DOHH2 (cell line): ENCODE measurements at regions not wholly inside any gene's neighbourhood (a gene's known extent, or its start where the extent isn't known, plus 50 kb on each side); places are given as distances from the start of the nearest gene placed in this dataset.
"Not testable (repeated sequence)": the region's sequence is repeated elsewhere in the genome, so short reads cannot be mapped to it uniquely, and the experiment has no call there.

Experiments used
- H3F3A ChIP-seq: fragments of 200-600 bp; sonication (generic), shearing (Covaris generic); 2 replicates; pipeline ENCODE4 v1.6.0; 2016; ENCODE audit warnings: antibody characterized with exemption, mild to moderate bottlenecking; ENCODE audit not compliant: control insufficient read depth, insufficient read depth
- H3K27ac ChIP-seq: fragments of 200-600 bp; sonication (generic); 2 replicates; pipeline ENCODE4 v1.5.1; 2014; ENCODE audit warnings: low read depth, mild to moderate bottlenecking, low read length, moderate library complexity
- H3K27me3 ChIP-seq: fragments of 200-600 bp; sonication (generic); 2 replicates; pipeline ENCODE4 v1.6.1; 2014; ENCODE audit warnings: mild to moderate bottlenecking, low read length, mixed read lengths; ENCODE audit not compliant: control insufficient read depth
- H3K36me3 ChIP-seq: fragments of 200-600 bp; sonication (generic); 2 replicates; pipeline ENCODE4 v1.6.1; 2014; ENCODE audit warnings: mild to moderate bottlenecking, low read length, moderate library complexity, mixed read lengths; ENCODE audit not compliant: control insufficient read depth
- H3K4me1 ChIP-seq: fragments of 200-600 bp; sonication (generic); 2 replicates; pipeline ENCODE4 v1.6.1; 2014; ENCODE audit warnings: mild to moderate bottlenecking, low read length, mixed read lengths; ENCODE audit not compliant: control insufficient read depth
- H3K4me2 ChIP-seq: fragments of 200-600 bp; sonication (generic); 2 replicates; pipeline ENCODE4 v1.6.0; 2014; ENCODE audit warnings: mild to moderate bottlenecking, low read length, moderate library complexity
- H3K4me3 ChIP-seq: fragments of 200-600 bp; sonication (generic); 2 replicates; pipeline ENCODE4 v1.5.1; 2014; ENCODE audit warnings: mild to moderate bottlenecking, low read length, mixed read lengths
- H3K79me2 ChIP-seq: fragments of 200-600 bp; sonication (generic); 2 replicates; pipeline ENCODE4 v1.6.1; 2014; ENCODE audit warnings: mild to moderate bottlenecking, low read length, mixed read lengths; ENCODE audit not compliant: control insufficient read depth
- H3K9me2 ChIP-seq: fragments of 200-600 bp; sonication (generic); replicated peaks from 2 replicates; pipeline ENCODE4 v1.6.1; 2014; ENCODE audit warnings: mild to moderate bottlenecking, low read length, mixed read lengths; ENCODE audit not compliant: control insufficient read depth
- H3K9me3 ChIP-seq: fragments of 200-600 bp; sonication (generic); 2 replicates; pipeline ENCODE4 v1.6.1; 2014; ENCODE audit warnings: antibody characterized with exemption, low read length, mixed read lengths; ENCODE audit not compliant: control insufficient read depth, insufficient read depth
- H4K20me1 ChIP-seq: fragments of 200-600 bp; sonication (generic); 2 replicates; pipeline ENCODE4 v1.6.0; 2014; ENCODE audit warnings: low read depth, mild to moderate bottlenecking, antibody characterized with exemption, low read length, moderate library complexity; ENCODE audit not compliant: control insufficient read depth, insufficient read depth
- EZH2phosphoT487 ChIP-seq: fragments of 200-600 bp; sonication (generic); IDR thresholded peaks from 2 replicates; pipeline ENCODE4 v1.6.1; 2017; ENCODE audit warnings: borderline replicate concordance, mild to moderate bottlenecking, antibody characterized with exemption, low read length, moderate library complexity, mixed read lengths
- TF ChIP-seq, protein P1 (sequence below): fragments of 200-600 bp; sonication (generic); IDR thresholded peaks from one replicate; pipeline ENCODE4 v1.5.1; 2014; ENCODE audit warnings: antibody characterized with exemption, mild to moderate bottlenecking, low read depth, low read length; ENCODE audit not compliant: poor library complexity, severe bottlenecking

DNA sequence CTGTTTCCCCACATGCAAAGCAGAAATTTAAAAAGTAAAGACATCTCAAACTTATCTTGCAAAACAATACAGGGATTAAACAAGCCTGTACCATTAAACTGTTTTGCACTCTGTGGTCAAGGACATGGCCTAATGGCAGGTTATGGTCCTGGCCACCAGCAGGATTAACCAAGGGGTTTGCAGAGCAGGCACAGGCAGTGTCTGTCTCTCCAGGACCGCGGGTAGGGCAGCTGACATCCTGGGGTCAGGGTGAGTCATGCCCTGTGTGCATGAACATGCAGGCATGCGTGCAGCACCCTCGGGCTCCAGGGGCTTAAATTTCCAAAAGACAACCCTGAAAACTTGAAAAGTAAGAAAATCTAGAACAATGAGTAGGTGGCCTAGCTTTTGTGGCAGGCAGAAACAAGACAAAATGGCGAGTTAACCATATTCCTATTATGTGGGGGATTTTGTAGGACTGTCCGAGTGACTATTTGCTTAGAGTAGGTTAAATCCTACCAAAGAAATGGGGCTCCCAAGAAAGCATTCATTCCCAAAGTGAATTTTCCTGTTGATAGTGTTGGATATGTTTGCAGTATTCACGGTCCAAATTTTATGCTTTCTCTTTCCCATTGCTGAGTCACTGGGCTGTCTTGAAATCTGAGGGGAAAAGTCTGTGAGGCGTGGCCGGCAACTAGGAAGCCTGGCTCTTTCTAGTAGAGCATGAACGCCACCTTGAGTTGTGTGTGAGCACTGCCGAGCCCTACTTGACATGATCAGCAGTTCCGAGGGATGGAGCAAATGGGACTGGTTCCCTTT, 158.4 kb upstream of the FAM20A start:
- H3K9me2 ChIP-seq, result no peaks in the 10 kb centered on the region
- H4K20me1 ChIP-seq, result no peaks in the 10 kb centered on the region
- no peaks in the 10 kb centered on the region for H3K4me1 ChIP-seq
- no peaks in the 10 kb centered on the region for H3F3A ChIP-seq
- no peaks in the 10 kb centered on the region for H3K27me3 ChIP-seq
- no peak overlapping the region for H3K4me3 ChIP-seq
- no peaks in the 10 kb centered on the region for H3K36me3 ChIP-seq
- H3K9me3 ChIP-seq, result no peaks in the 10 kb centered on the region
- no peak overlapping the region for H3K4me2 ChIP-seq
- TF ChIP-seq, protein P1, sequence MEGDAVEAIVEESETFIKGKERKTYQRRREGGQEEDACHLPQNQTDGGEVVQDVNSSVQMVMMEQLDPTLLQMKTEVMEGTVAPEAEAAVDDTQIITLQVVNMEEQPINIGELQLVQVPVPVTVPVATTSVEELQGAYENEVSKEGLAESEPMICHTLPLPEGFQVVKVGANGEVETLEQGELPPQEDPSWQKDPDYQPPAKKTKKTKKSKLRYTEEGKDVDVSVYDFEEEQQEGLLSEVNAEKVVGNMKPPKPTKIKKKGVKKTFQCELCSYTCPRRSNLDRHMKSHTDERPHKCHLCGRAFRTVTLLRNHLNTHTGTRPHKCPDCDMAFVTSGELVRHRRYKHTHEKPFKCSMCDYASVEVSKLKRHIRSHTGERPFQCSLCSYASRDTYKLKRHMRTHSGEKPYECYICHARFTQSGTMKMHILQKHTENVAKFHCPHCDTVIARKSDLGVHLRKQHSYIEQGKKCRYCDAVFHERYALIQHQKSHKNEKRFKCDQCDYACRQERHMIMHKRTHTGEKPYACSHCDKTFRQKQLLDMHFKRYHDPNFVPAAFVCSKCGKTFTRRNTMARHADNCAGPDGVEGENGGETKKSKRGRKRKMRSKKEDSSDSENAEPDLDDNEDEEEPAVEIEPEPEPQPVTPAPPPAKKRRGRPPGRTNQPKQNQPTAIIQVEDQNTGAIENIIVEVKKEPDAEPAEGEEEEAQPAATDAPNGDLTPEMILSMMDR, result peak; percentile 56
- no peak for TF ChIP-seq EZH2phosphoT487
- no peak overlapping the region for H3K27ac ChIP-seq
- H3K79me2 ChIP-seq, result no peaks in the 10 kb centered on the region

DNA sequence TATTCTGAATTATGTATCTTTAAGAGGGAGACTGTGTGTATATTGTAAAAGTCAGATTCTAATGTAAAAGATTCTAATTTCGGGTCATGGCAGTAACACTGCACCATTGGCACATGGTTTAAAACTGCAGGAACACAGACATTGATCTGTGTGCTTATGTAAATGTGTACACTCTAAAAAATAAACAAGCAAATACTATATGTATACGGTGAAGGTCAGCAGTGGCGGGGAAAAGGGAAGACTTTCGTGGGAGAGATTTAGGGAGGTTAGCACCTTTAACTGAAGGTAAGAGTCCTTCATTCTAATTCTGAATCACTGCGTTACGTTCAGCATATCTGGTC, 157.8 kb upstream of the FAM20A start:
- no peaks in the 10 kb centered on the region for H3F3A ChIP-seq
- no peaks in the 10 kb centered on the region for H3K9me2 ChIP-seq
- H3K27ac ChIP-seq, result no peak overlapping the region
- no peaks in the 10 kb centered on the region for H3K36me3 ChIP-seq
- H4K20me1 ChIP-seq, result no peaks in the 10 kb centered on the region
- H3K9me3 ChIP-seq, result no peaks in the 10 kb centered on the region
- H3K4me3 ChIP-seq, result no peak overlapping the region
- no peaks in the 10 kb centered on the region for H3K79me2 ChIP-seq
- H3K4me1 ChIP-seq, result no peaks in the 10 kb centered on the region
- no peak overlapping the region for H3K4me2 ChIP-seq
- no peak for TF ChIP-seq EZH2phosphoT487
- TF ChIP-seq, protein P1, result no peak
- H3K27me3 ChIP-seq, result no peaks in the 10 kb centered on the region

DNA sequence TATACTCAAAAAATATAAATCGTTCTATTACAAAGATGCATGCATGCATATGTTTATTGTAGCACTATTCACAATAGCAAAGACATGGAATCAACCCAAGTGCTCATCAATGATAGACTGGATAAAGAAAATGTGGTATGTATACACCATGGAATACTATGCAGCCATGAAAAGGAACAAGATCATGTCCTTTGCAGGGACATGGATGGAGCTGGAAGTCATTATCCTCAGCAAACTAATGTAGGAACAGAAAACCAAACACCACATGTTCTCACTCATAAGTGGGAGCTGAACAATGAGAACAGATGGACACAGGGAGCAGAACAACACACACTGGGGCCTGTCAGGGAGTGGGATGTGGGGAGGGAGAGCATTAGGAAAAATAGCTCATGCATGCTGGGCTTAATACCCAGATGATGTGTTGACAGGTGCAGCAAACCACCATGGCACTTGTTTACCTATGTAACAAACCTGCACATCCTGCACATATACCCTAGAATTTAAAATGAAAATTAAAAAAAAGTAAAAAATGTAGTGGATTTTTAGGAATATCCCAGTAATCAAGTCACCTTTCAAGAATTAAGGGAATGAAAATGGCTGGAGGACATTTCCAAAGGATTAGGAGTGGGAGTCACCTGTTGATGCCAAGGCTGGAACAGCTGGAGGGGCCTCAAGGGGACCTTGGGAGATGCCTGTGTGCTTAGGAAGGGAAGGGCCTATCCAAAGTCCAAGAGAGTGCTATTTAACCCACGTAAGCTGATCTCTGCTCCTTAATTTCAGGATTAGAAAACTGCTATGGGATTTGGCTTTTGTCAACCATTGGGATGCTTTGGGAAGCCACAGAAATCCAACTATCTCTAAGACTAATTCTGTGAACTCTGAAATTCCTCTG, 156.9 kb upstream of the FAM20A start:
- H3K27me3 ChIP-seq, H3K79me2 ChIP-seq, H3K4me1 ChIP-seq, H3K4me2 ChIP-seq, H3K9me3 ChIP-seq, H3F3A ChIP-seq, H4K20me1 ChIP-seq, H3K9me2 ChIP-seq, H3K36me3 ChIP-seq, H3K27ac ChIP-seq, H3K4me3 ChIP-seq: not testable (repeated sequence)
